Activated naive CD8-positive, alpha-beta T cell treated with anti-CD3 and anti-CD28 coated beads, Interleukin-2, amount 50 U/mL, for 24 hours (primary cell): ENCODE measurements at regions not wholly inside any gene's neighbourhood (a gene's known extent, or its start where the extent isn't known, plus 50 kb on each side); places are given as distances from the start of the nearest gene placed in this dataset.
"Not testable (repeated sequence)": the region's sequence is repeated elsewhere in the genome, so short reads cannot be mapped to it uniquely, and the experiment has no call there.

Experiments
- ATAC-seq: fragments of 150-1000 bp; cut with Tn5 transposase; one replicate; pipeline ENCODE4 v1.10.0; 2021
- DNase-seq: peaks from one replicate; pipeline ENCODE4 v3.0.0; 2021
- H3K27ac Mint-ChIP-seq: one replicate; pipeline ENCODE4 v1.8.0; 2021; ENCODE audit warnings: mild to moderate bottlenecking, mixed read lengths
- H3K27me3 Mint-ChIP-seq: one replicate; pipeline ENCODE4 v1.8.0; 2021; ENCODE audit warnings: mixed read lengths
- H3K36me3 Mint-ChIP-seq: one replicate; pipeline ENCODE4 v1.8.0; 2021; ENCODE audit warnings: low read depth, mixed read lengths
- H3K4me1 Mint-ChIP-seq: one replicate; pipeline ENCODE4 v1.8.0; 2021; ENCODE audit warnings: mixed read lengths
- H3K4me3 Mint-ChIP-seq: one replicate; pipeline ENCODE4 v1.8.0; 2021; ENCODE audit warnings: mild to moderate bottlenecking, moderate library complexity, mixed read lengths
- H3K9me3 Mint-ChIP-seq: one replicate; pipeline ENCODE4 v1.8.0; 2021; ENCODE audit warnings: mixed read lengths

DNA sequence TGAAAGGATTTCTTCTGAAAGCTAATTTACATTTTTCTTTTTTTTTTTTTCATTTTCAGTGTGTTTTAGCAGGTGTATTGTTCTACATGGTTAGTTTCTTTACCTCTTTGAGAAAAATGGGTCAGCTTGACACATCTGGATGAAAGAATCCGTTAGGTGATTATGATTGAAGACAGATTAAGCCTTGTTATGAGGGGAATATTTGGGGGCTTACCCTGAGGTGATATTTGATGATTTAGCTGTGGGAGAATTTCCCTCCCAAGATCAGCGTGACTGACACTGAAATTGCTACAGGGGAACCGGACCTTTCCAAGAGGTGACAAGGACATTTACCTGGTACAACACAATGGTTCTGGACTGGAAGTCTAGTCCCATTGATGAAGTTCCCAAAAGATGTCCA lies 147.5 kb downstream of the NFKBIZ start:
- Mint-ChIP-seq H3K4me1 (peaks cover 68% of the 10 kb centered on the region), H3K36me3 (no peaks in the 10 kb centered on the region), H3K9me3 (peaks cover 4% of the 10 kb centered on the region), H3K4me3 (no peak overlapping the region), H3K27me3 (no peaks in the 10 kb centered on the region), H3K27ac (peak overlapping the region; percentile 41)
- no peak for DNase-seq
- ATAC-seq: no peak

DNA sequence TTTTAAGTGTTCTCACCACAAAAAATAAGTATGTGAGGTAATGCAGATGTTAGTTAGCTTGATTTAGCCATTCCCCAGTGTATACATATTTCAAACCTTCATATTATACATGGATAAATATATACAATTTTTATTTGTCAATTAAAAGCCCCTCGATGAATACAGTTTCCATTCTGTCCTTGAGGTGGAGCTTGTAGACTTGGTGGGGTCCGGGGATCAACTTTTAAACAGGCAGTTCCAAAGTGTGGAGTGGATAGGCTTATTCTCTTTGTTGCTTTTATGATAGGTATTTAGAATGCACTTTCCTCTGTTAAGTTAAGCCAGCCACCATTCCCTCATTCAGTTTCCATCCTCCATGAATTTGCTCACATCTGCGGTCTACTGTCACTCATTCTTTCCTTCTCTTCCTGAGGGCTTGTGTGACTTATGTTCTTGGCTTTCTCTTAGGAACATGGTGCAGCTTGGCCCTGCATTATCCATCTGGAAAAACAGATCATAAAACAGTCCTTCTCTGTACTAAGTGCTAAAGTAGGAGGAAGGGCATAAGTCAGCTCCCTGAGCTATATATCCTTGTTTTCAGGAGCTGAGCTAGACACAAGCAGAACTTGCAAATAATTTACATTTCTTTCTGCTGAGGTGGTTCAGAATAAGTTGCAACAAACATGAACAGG lies 149.1 kb downstream of the NFKBIZ start:
- H3K36me3 Mint-ChIP-seq: no peaks in the 10 kb centered on the region
- peaks cover 4% of the 10 kb centered on the region for H3K9me3 Mint-ChIP-seq
- no peak overlapping the region for H3K4me3 Mint-ChIP-seq
- ATAC-seq (no peak), DNase-seq (no peak)
- H3K27ac Mint-ChIP-seq: no peak overlapping the region
- H3K4me1 Mint-ChIP-seq: peaks cover 55% of the 10 kb centered on the region
- H3K27me3 Mint-ChIP-seq: no peaks in the 10 kb centered on the region

GRCh38 chr3:101999177-101999779 lies 150.0 kb downstream of the NFKBIZ start:
- Mint-ChIP-seq H3K36me3 (no peaks in the 10 kb centered on the region), H3K9me3 (peaks cover 4% of the 10 kb centered on the region), H3K4me1 (peaks cover 46% of the 10 kb centered on the region), H3K27me3 (no peaks in the 10 kb centered on the region), H3K27ac (no peak overlapping the region), H3K4me3 (no peak overlapping the region)
- no peak for ATAC-seq
- DNase-seq: no peak

DNA sequence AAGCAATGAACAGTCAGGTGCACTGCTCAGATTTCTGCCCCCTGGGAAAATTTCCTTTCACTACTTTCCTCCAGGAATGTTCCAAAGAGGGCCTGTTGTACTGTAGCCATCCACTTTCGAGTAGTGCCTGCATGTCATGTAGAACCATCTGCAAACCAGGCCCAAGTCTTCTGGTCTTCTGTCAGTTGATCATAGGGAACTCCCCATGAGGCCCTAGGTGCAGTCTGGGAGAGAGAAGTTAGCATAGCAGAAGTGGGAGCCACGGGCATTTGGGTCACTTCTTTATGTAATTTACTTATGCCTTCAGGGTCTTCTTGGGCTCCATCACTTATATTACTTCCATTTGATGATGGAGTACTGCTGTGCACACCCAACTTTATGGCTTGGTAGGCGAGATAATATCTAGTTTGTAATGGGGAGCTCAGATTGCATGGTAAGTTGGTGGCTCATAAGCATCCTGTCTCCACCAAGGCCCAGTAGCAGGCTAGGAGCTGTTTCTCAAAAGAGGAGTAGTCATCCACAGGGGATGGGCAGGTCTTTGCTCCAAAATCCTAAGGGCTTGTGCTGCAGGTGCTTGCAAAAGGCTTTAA lies 151.4 kb downstream of the NFKBIZ start:
- Mint-ChIP-seq H3K27ac (no peak overlapping the region), H3K9me3 (peaks cover 4% of the 10 kb centered on the region)
- no peak for ATAC-seq

DNA sequence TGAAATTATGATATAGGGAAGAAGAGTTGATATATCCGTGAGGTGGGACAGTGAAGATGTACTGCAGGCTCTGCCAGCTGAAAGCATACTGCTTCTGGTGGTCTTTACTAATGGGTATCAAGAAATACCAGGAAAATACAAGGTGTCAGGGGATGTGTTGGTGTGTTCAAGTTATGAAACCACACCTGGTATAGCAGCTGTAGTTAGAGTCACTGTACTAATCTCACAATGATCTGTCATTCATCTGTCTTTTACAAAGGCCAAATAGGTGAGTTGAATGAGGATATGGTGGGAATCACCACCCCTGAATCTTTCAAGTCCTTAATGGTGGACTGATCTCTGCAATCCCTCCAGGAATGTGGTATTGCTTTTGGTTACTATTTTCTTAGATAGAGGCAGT lies 152.7 kb downstream of the NFKBIZ start:
- Mint-ChIP-seq H3K27ac (no peak overlapping the region), H3K4me1 (peaks cover 18% of the 10 kb centered on the region), H3K9me3 (peaks cover 4% of the 10 kb centered on the region), H3K27me3 (no peaks in the 10 kb centered on the region), H3K36me3 (no peaks in the 10 kb centered on the region), H3K4me3 (no peak overlapping the region)
- DNase-seq (no peak), ATAC-seq (no peak)

More for the DNA sequence above, 151.4 kb downstream of the NFKBIZ start:
- no peak for DNase-seq
- Mint-ChIP-seq H3K4me3 (no peak overlapping the region), H3K27me3 (no peaks in the 10 kb centered on the region), H3K4me1 (peaks cover 31% of the 10 kb centered on the region), H3K36me3 (no peaks in the 10 kb centered on the region)

- ATAC-seq (no peak), DNase-seq (no peak)
- Mint-ChIP-seq H3K27ac (no peak overlapping the region), H3K9me3 (peaks cover 4% of the 10 kb centered on the region), H3K36me3 (peaks cover 2% of the 10 kb centered on the region), H3K4me3 (no peak overlapping the region), H3K27me3 (no peaks in the 10 kb centered on the region), H3K4me1 (peaks cover 9% of the 10 kb centered on the region)
Measured at GRCh38 chr3:102004561-102004960, 155.2 kb downstream of the NFKBIZ start.

DNA sequence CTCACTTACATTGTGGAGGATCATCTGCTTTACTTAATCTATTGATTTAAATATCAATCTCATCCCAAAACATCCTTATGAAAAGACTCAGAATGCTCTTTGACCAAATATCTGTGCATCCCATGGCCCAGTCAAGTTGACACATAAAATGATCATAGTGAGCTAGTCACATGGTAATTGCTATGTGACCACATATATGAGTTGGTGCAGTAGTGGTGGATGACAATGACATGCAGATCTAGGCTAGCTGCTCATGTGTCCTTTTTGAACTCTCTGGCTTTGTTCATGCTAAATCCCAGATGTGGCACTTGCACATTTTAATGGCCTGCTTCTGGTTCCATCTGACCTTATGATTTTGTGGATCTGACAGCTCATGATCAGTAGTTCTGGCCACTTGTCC lies 156.2 kb downstream of the NFKBIZ start:
- ATAC-seq (no peak), DNase-seq (no peak)
- Mint-ChIP-seq H3K4me1 (peaks cover 8% of the 10 kb centered on the region), H3K36me3 (peaks cover 2% of the 10 kb centered on the region), H3K27me3 (no peaks in the 10 kb centered on the region), H3K4me3 (no peak overlapping the region), H3K9me3 (peaks cover 4% of the 10 kb centered on the region), H3K27ac (no peak overlapping the region)

- no peak overlapping the region for H3K4me3 Mint-ChIP-seq
- no peak for DNase-seq
- peaks cover 3% of the 10 kb centered on the region for H3K9me3 Mint-ChIP-seq
- H3K4me1 Mint-ChIP-seq: peaks cover under 1% of the 10 kb centered on the region
- ATAC-seq: no peak
- H3K27ac Mint-ChIP-seq: no peak overlapping the region
- no peaks in the 10 kb centered on the region for H3K27me3 Mint-ChIP-seq
- peaks cover 2% of the 10 kb centered on the region for H3K36me3 Mint-ChIP-seq
Measured at GRCh38 chr3:102006812-102007485, 157.6 kb downstream of the NFKBIZ start.

- H3K4me1 Mint-ChIP-seq, H3K36me3 Mint-ChIP-seq, H3K4me3 Mint-ChIP-seq, H3K9me3 Mint-ChIP-seq, H3K27me3 Mint-ChIP-seq, ATAC-seq, H3K27ac Mint-ChIP-seq, DNase-seq: not testable (repeated sequence)
Measured at GRCh38 chr3:102008436-102008835, 159.1 kb downstream of the NFKBIZ start.

DNA sequence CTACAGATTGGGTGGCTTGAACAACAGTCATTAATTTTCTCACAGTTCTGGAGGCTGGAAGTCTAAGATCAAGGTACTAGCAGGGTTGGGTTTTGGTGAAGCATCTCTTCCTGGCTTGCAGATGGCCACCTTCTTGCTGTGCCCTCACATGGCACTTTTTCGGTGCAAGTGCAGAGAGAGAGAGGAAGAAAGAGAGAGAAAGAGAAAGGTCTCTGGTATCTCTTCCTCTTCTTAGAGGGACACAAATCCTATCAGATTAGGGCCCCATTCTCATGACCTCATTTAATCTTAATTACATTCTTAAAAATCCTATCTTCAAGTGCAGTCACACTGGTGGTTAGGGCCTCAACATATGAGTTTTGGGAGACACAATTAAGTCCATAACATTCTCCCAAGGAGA lies 167.1 kb downstream of the NFKBIZ start:
- no peak overlapping the region for H3K4me3 Mint-ChIP-seq
- peaks cover 22% of the 10 kb centered on the region for H3K4me1 Mint-ChIP-seq
- no peak overlapping the region for H3K27ac Mint-ChIP-seq
- no peaks in the 10 kb centered on the region for H3K36me3 Mint-ChIP-seq
- no peak for ATAC-seq
- no peak for DNase-seq
- peaks cover 2% of the 10 kb centered on the region for H3K27me3 Mint-ChIP-seq
- H3K9me3 Mint-ChIP-seq: peaks cover 4% of the 10 kb centered on the region

DNA sequence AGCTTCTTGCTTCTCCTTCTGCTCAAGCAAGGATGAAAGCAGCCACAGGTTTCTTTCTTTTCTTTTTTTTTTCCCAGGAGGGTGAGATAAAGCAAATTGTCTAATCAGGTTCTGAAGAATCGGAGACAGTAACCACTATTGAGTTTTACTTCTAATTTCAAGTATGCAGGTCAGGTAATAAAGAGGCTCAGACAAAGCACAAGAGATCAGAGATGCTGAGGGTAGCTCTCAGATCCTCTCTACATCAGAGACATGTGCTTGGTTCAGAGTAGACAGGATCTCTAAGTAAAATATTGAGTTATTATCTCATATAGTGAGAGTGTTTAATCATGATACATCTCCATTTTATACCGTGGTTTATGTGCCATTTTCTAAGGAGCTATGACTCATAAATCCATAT lies 168.5 kb downstream of the NFKBIZ start:
- peaks cover 4% of the 10 kb centered on the region for H3K9me3 Mint-ChIP-seq
- H3K4me3 Mint-ChIP-seq: no peak overlapping the region
- no peaks in the 10 kb centered on the region for H3K36me3 Mint-ChIP-seq
- DNase-seq: no peak
- peaks cover 2% of the 10 kb centered on the region for H3K27me3 Mint-ChIP-seq
- peaks cover 22% of the 10 kb centered on the region for H3K4me1 Mint-ChIP-seq
- H3K27ac Mint-ChIP-seq: no peak overlapping the region
- ATAC-seq: no peak

DNA sequence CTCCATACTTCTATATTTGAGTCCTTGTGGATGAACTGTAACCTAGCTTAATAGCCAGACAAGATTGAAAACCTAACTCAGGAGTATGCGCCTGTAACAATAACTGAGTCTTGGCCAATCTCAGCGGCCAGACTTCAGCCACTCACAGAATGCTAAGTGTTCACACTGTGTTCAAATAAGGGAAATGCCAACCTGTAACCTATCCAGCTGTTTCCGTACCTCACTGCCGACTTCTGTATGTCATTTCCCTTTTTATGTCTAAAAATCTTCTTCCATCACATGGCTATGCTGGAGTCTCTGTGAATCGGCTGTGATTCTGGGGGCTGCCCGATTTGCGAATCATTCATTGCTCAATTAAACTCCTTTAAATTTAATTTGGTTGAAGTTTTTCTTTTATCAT lies 169.2 kb downstream of the NFKBIZ start:
- Mint-ChIP-seq H3K4me1 (peaks cover 22% of the 10 kb centered on the region), H3K36me3 (no peaks in the 10 kb centered on the region), H3K27ac (no peak overlapping the region), H3K27me3 (peaks cover 2% of the 10 kb centered on the region), H3K4me3 (no peak overlapping the region), H3K9me3 (peaks cover 4% of the 10 kb centered on the region)
- no peak for ATAC-seq
- DNase-seq: no peak

- Mint-ChIP-seq H3K4me1 (peaks cover 37% of the 10 kb centered on the region), H3K4me3 (no peak overlapping the region), H3K27ac (no peak overlapping the region), H3K36me3 (no peaks in the 10 kb centered on the region), H3K27me3 (peaks cover 2% of the 10 kb centered on the region), H3K9me3 (peaks cover 6% of the 10 kb centered on the region)
- DNase-seq (no peak), ATAC-seq (no peak)
Measured at GRCh38 chr3:102020735-102021134, 171.4 kb downstream of the NFKBIZ start.

DNA sequence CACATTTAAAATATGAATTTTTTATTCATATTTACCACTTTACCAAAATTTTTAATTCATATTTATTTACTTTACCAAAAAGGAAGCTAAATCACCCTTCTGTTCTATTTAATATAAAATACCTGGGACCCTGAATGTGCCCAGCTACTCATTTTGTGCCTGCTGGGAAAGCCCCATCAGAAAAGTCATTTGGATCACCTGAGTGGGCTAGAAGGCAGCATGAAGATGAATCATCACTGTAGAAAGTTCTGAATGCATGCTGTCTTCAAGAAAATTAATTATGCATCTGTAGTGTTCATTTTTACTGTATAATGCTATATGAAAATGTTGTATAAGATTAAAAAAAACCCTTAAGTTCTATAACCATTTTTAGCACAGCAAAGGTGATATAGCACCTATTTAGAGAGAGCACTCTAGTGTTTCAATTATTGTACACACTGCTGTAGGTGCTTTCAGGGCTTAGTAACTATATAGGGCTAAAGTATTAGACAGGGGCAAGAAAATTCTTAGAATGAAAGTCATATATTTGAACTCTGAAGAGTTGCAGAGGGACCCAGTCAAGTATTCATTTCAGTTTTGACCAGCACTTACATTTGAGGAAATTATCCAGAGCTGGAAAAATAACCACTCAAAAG lies 175.1 kb downstream of the NFKBIZ start:
- Mint-ChIP-seq H3K36me3 (no peaks in the 10 kb centered on the region), H3K27me3 (peaks cover 2% of the 10 kb centered on the region), H3K4me1 (peaks cover 33% of the 10 kb centered on the region), H3K27ac (no peak overlapping the region), H3K4me3 (no peak overlapping the region), H3K9me3 (peaks cover 8% of the 10 kb centered on the region)
- ATAC-seq: peak; percentile 91
- DNase-seq: no peak
